K562 (cell line): ENCODE measurements at regions not wholly inside any gene's neighbourhood (a gene's known extent, or its start where the extent isn't known, plus 50 kb on each side); places are given as distances from the start of the nearest gene placed in this dataset.

Experiments
- ATAC-seq: fragments of 200-7000 bp; cut with Tn5 transposase; 3 replicates; pipeline ENCODE4 v1.9.1; 2020; ENCODE audit warnings: moderate library complexity
- BruUV-seq: library from RNA; stranded (reverse); fragments of 400-500 nt; replicated peaks from 2 replicates; lab custom pipeline; 2021; lab: Mats Ljungman, UMichigan
- CTCF ChIA-PET: fragments of 300-600 bp; formaldehyde crosslinking; extraction: SDS; loops from one replicate; lab custom pipeline; 2021; ENCODE audit warnings: low intra/inter-chr PET ratio; lab: Yijun Ruan, JAX
- POLR2A ChIA-PET: fragments of 300-600, 350-650 bp; sonication (Branson Sonifier 250); formaldehyde crosslinking; extraction: SDS; loops from one replicate; lab custom pipeline; 2021; ENCODE audit warnings: antibody characterized with exemption, inconsistent platforms; lab: Yijun Ruan, JAX
- DNase-seq, 4 experiments: peaks; one replicate each; pipeline versions ENCODE4 v3.0.0 to v3.0.0-alpha.2; 2011 to 2018; ENCODE audit warnings: low spot score in 3 of 4, mixed read lengths in 3 of 4; ENCODE audit errors: extremely low read depth in 1 of 4
- FAIRE-seq: peaks from 2 replicates; lab custom pipeline; 2011; peaks lifted over from hg19 to GRCh38; lab: Jason Lieb, UNC
- H2AFZ ChIP-seq: 2 replicates; pipeline ENCODE4 v1.6.0; 2011; ENCODE audit warnings: low read depth, low read length, control low read depth, inconsistent platforms
- H3K27ac ChIP-seq: fragments of 200-600 bp; 3 replicates; pipeline ENCODE4 v1.8.0; 2011; ENCODE audit warnings: low read depth, mild to moderate bottlenecking, control low read depth, inconsistent platforms, low read length, moderate library complexity, mixed read lengths; ENCODE audit errors: extremely low read depth
- H3K27me3 ChIP-seq, 2 experiments: fragments of 300-600 bp in 1 of 2; 2 replicates in 1 of 2; 3 replicates in 1 of 2; pipeline versions ENCODE4 v1.6.0 to v1.8.0; 2011; ENCODE audit warnings: inconsistent platforms in 2 of 2, low read length in 2 of 2, mild to moderate bottlenecking in 1 of 2, mixed read lengths in 1 of 2, moderate library complexity in 1 of 2; ENCODE audit not compliant: control insufficient read depth in 2 of 2, insufficient read depth in 2 of 2
- H3K36me3 ChIP-seq: fragments of 300-600 bp; 3 replicates; pipeline ENCODE4 v1.8.0; 2011; ENCODE audit warnings: mild to moderate bottlenecking, low read length, inconsistent platforms; ENCODE audit not compliant: control insufficient read depth, insufficient read depth
- H3K4me1 ChIP-seq, 2 experiments: fragments of 200-600 bp in 1 of 2; replicated peaks in 1 of 2; 2 replicates in 1 of 2; 3 replicates in 1 of 2; pipeline versions ENCODE4 v1.5.1 to v1.8.0; 2011; ENCODE audit warnings: inconsistent platforms in 2 of 2, low read length in 2 of 2, mild to moderate bottlenecking in 1 of 2, mixed read lengths in 1 of 2, moderate library complexity in 1 of 2; ENCODE audit not compliant: control insufficient read depth in 2 of 2, insufficient read depth in 2 of 2
- H3K4me2 ChIP-seq: 2 replicates; pipeline ENCODE4 v1.6.1; 2011; ENCODE audit warnings: low read length, control low read depth, inconsistent platforms, mixed read lengths; ENCODE audit not compliant: insufficient read depth
- H3K4me3 ChIP-seq: fragments of 200-600 bp; sonication (generic), shearing (Covaris generic); 2 replicates; pipeline ENCODE4 v1.5.1; 2016; ENCODE audit warnings: control low read depth, inconsistent platforms
- H3K79me2 ChIP-seq: fragments of 200-600 bp; 3 replicates; pipeline ENCODE4 v1.8.0; 2011; ENCODE audit warnings: low read length, inconsistent platforms; ENCODE audit not compliant: control insufficient read depth, insufficient read depth
- H3K9ac ChIP-seq, 2 experiments: 2 replicates each; pipeline versions ENCODE4 v1.6.0 to v1.6.1; 2011; ENCODE audit warnings: low read depth in 2 of 2, low read length in 2 of 2, control low read depth in 1 of 2, inconsistent platforms in 1 of 2, mild to moderate bottlenecking in 1 of 2, mixed read lengths in 1 of 2; ENCODE audit not compliant: insufficient read depth in 1 of 2
- H3K9me1 ChIP-seq: one replicate; pipeline ENCODE4 v1.6.0; 2011; ENCODE audit warnings: inconsistent platforms, mild to moderate bottlenecking, low read length, moderate library complexity; ENCODE audit not compliant: control insufficient read depth, insufficient read depth
- H3K9me3 ChIP-seq: replicated peaks from 2 replicates; pipeline ENCODE4 v1.5.1; 2011; ENCODE audit warnings: low read depth, low read length, inconsistent platforms; ENCODE audit not compliant: control insufficient read depth, insufficient read depth
- H4K20me1 ChIP-seq: replicated peaks from 2 replicates; pipeline ENCODE4 v1.6.1; 2011; ENCODE audit warnings: low read length, inconsistent platforms, mixed read lengths; ENCODE audit not compliant: control insufficient read depth, insufficient read depth
- EHMT2 ChIP-seq: fragments of 450-650 bp; IDR thresholded peaks from 2 replicates; pipeline ENCODE4 v1.6.1; 2018; ENCODE audit warnings: antibody characterized with exemption
- SREBF2 ChIP-seq: sonication (generic); formaldehyde crosslinking; IDR thresholded peaks from 2 replicates; pipeline ENCODE4 v1.4.0; 2020; ENCODE audit warnings: mild to moderate bottlenecking, missing genetic modification reagents
- ZNF134 ChIP-seq: fragments of 250-450 bp; sonication (Bioruptor Pico); conservative IDR thresholded peaks from 2 replicates; pipeline ENCODE4 v1.4.0; 2020
- ZNF77 ChIP-seq: fragments of 250-450 bp; sonication (Bioruptor Pico); IDR thresholded peaks from 2 replicates; pipeline ENCODE4 v1.5.0; 2020
- WGBS: fragments of 100-300 bp; shearing (Covaris generic); methylation state at CpG from one replicate; pipeline ENCODE4 v1.1.6; 2016; ENCODE audit warnings: low coverage, mixed read lengths; ENCODE audit not compliant: insufficient coverage; ENCODE audit errors: missing lambda C conversion rate; 5-methylcytosine and 5-hydroxymethylcytosine counted together
- in situ Hi-C: fragments of 300-500 bp; cut with MboI; formaldehyde crosslinking; loops from 4 replicates; pipeline ENCODE4 v1.15.0; 2018; ENCODE audit warnings: inconsistent platforms, mixed read lengths
- intact Hi-C: fragments of 100-400 bp; cut with micrococcal nuclease; formaldehyde crosslinking; loops from 2 replicates; pipeline ENCODE4 v1.14.2; 2022
- TF ChIP-seq, protein P1 (sequence below): sonication (generic); formaldehyde crosslinking; IDR thresholded peaks from 2 replicates; pipeline ENCODE4 v1.8.0; 2022; ENCODE audit warnings: mild to moderate bottlenecking, missing genetic modification reagents
- TF ChIP-seq, protein P2 (sequence below), 2 experiments: fragments of 450-650 bp; conservative IDR thresholded peaks; 2 replicates each; pipeline ENCODE4 v1.6.1; 2017; ENCODE audit warnings: mild to moderate bottlenecking in 2 of 2, moderate library complexity in 2 of 2

DNA sequence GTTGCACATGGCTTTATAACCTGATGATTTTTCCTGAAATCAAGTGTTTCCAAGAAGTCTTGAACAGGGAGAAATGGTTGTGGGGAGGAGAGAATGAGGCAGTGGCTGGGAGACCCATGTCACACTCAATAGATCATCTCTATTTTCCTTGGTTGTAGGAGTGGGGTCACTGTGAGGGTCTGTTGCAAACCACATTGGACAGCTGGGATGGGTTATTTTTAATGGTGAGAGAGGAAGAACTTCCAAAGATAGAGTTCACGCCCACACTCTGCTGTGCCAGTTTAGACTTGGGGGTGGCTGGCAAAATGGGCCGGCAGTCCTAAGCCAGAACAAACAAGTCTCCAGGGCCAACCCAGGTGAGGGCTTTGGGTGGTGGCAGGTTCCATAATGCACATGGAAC lies 196.2 kb upstream of the ADRA1D start (continued):
- TF ChIP-seq, protein P1, sequence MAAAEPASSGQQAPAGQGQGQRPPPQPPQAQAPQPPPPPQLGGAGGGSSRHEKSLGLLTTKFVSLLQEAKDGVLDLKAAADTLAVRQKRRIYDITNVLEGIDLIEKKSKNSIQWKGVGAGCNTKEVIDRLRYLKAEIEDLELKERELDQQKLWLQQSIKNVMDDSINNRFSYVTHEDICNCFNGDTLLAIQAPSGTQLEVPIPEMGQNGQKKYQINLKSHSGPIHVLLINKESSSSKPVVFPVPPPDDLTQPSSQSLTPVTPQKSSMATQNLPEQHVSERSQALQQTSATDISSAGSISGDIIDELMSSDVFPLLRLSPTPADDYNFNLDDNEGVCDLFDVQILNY = no peak
- TF ChIP-seq, protein P2, sequence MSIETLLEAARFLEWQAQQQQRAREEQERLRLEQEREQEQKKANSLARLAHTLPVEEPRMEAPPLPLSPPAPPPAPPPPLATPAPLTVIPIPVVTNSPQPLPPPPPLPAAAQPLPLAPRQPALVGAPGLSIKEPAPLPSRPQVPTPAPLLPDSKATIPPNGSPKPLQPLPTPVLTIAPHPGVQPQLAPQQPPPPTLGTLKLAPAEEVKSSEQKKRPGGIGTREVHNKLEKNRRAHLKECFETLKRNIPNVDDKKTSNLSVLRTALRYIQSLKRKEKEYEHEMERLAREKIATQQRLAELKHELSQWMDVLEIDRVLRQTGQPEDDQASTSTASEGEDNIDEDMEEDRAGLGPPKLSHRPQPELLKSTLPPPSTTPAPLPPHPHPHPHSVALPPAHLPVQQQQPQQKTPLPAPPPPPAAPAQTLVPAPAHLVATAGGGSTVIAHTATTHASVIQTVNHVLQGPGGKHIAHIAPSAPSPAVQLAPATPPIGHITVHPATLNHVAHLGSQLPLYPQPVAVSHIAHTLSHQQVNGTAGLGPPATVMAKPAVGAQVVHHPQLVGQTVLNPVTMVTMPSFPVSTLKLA (conservative IDR thresholded peaks at IDR 0.05) = no peak
- TF ChIP-seq SREBF2 (CRISPR knock-in tag) = no peak

DNA sequence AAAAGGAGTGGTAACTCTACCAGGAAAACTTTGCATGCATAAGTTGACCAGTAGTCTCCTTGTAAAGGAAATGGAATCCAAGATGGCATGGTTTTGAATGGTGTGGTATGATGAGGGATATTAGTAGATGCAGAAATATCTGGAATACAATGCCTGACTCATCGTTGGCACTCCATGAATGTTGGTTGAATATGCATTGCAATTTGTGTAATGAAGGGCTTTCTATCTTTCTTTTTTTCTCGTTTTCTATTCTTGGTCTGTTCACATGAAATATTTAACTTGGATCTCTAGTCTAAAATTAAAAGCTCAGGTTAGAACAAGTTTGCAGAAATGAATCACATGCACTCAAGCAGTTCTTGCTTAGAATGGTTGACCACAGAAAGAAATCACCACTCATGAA lies 195.3 kb upstream of the ADRA1D start:
- Histone ChIP-seq H3K4me2 (no peak overlapping the region), H3K36me3 (no peaks in the 10 kb centered on the region), H3K4me1 (no peaks in the 10 kb centered on the region), H4K20me1 (no peaks in the 10 kb centered on the region), H3K79me2 (no peaks in the 10 kb centered on the region), H3K9me3 (no peaks in the 10 kb centered on the region), H2AFZ (no peak overlapping the region), H3K27ac (no peak overlapping the region), H3K9me1 (no peaks in the 10 kb centered on the region), H3K4me3 (no peak overlapping the region), H3K9ac (no peak overlapping the region), H3K27me3 (peaks cover 0 to 9% of the 10 kb centered on the region in 2 experiments; a peak in 2 of 5 replicates)
- in situ Hi-C loops (no loop called here), intact Hi-C loops (no loop called here)
- FAIRE-seq (no peak), ATAC-seq (no peak), DNase-seq (no peak)
- no TSS peak for BruUV-seq
- ChIA-PET CTCF (no interaction called here), POLR2A (no interaction called here)
- 8% methylated on average over 1 of the region's 2 CpGs for WGBS
- no peak for TF ChIP-seq EHMT2
- TF ChIP-seq ZNF77 (CRISPR knock-in tag) = no peak
- TF ChIP-seq ZNF134 (CRISPR knock-in tag) = no peak
- TF ChIP-seq, all 486 proteins: peak for 0
